Astrocyte (in vitro differentiated cells and primary cell): ENCODE measurements at regions not wholly inside any gene's neighbourhood (a gene's known extent, or its start where the extent isn't known, plus 50 kb on each side); places are given as distances from the start of the nearest gene placed in this dataset.

Experiments
- EZH2 ChIP-seq: IDR thresholded peaks from 2 replicates; pipeline ENCODE4 v1.6.1; 2012; ENCODE audit warnings: mild to moderate bottlenecking, low read length, inconsistent platforms; ENCODE audit not compliant: insufficient read depth
- TF ChIP-seq, protein P1 (sequence below): IDR thresholded peaks from 2 replicates; pipeline ENCODE4 v1.5.1; 2011; ENCODE audit warnings: low read depth, mild to moderate bottlenecking, inconsistent platforms, low read length, moderate library complexity; ENCODE audit not compliant: insufficient read depth

DNA sequence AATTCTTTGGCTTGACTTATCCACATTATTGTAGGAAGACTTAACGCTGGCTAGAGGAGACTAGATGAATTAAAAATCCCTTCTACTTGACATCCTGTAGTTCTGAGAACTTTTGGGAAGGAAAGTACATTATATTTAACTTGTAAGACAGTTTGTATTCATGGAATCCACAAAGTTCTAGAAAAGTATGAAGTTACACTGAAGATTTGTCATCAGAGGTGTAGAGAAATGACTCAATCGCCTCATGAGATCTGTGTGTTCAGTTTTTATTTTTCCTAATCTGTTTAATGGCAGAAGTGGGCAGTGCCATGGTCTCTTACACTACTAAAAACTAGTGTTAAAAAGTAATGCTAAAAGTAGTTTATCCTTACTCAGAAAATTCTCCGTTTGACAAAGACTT is 89.1 kb upstream of the SMIM30 start:
- TF ChIP-seq, protein P1, sequence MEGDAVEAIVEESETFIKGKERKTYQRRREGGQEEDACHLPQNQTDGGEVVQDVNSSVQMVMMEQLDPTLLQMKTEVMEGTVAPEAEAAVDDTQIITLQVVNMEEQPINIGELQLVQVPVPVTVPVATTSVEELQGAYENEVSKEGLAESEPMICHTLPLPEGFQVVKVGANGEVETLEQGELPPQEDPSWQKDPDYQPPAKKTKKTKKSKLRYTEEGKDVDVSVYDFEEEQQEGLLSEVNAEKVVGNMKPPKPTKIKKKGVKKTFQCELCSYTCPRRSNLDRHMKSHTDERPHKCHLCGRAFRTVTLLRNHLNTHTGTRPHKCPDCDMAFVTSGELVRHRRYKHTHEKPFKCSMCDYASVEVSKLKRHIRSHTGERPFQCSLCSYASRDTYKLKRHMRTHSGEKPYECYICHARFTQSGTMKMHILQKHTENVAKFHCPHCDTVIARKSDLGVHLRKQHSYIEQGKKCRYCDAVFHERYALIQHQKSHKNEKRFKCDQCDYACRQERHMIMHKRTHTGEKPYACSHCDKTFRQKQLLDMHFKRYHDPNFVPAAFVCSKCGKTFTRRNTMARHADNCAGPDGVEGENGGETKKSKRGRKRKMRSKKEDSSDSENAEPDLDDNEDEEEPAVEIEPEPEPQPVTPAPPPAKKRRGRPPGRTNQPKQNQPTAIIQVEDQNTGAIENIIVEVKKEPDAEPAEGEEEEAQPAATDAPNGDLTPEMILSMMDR: no peak
- no peak for TF ChIP-seq EZH2
